Neuronal stem cell (in vitro differentiated cells): ENCODE measurements at regions not wholly inside any gene's neighbourhood (a gene's known extent, or its start where the extent isn't known, plus 50 kb on each side); places are given as distances from the start of the nearest gene placed in this dataset.

Experiments used
- DNase-seq: peaks from one replicate; pipeline ENCODE4 v3.0.0-alpha.2; 2013; ENCODE audit warnings: low spot score
- H2AFZ ChIP-seq: one replicate; pipeline ENCODE4 v1.6.1; 2013; ENCODE audit warnings: mild to moderate bottlenecking, low read length, inconsistent platforms
- H2AK5ac ChIP-seq: 2 replicates; pipeline ENCODE4 v1.6.1; 2013; ENCODE audit warnings: low read depth, mild to moderate bottlenecking, inconsistent platforms, low read length, moderate library complexity, mixed read lengths
- H2BK120ac ChIP-seq: 2 replicates; pipeline ENCODE4 v1.6.1; 2013; ENCODE audit warnings: low read depth, mild to moderate bottlenecking, inconsistent platforms, low read length, moderate library complexity, mixed read lengths
- H2BK12ac ChIP-seq: one replicate; pipeline ENCODE4 v1.6.1; 2013; ENCODE audit warnings: low read length, inconsistent platforms
- H2BK15ac ChIP-seq: 2 replicates; pipeline ENCODE4 v1.6.1; 2013; ENCODE audit warnings: mild to moderate bottlenecking, low read length, inconsistent platforms, mixed read lengths
- H2BK5ac ChIP-seq: one replicate; pipeline ENCODE4 v1.6.1; 2013; ENCODE audit warnings: inconsistent platforms, mild to moderate bottlenecking, low read length, moderate library complexity
- H3K14ac ChIP-seq: one replicate; pipeline ENCODE4 v1.6.1; 2013; ENCODE audit warnings: low read length, inconsistent platforms
- H3K18ac ChIP-seq: 2 replicates; pipeline ENCODE4 v1.6.1; 2013; ENCODE audit warnings: low read length, inconsistent platforms
- H3K23ac ChIP-seq: 2 replicates; pipeline ENCODE4 v1.6.1; 2013; ENCODE audit warnings: low read depth, mild to moderate bottlenecking, mixed read lengths, low read length, inconsistent platforms; ENCODE audit not compliant: poor library complexity
- H3K27ac ChIP-seq: replicated peaks from 3 replicates; pipeline ENCODE4 v1.5.1; 2013; ENCODE audit warnings: low read length, inconsistent platforms
- H3K27me3 ChIP-seq, 3 experiments: 2 replicates each; pipeline ENCODE4 v1.6.1; 2013; ENCODE audit warnings: low read length in 3 of 3, mild to moderate bottlenecking in 2 of 3, inconsistent platforms in 1 of 3, low read depth in 1 of 3, mixed read lengths in 1 of 3, moderate library complexity in 1 of 3; ENCODE audit not compliant: control insufficient read depth in 3 of 3, insufficient read depth in 3 of 3
- H3K36me3 ChIP-seq, 2 donors: replicated peaks in 1 of 2; 2 replicates each; pipeline ENCODE4 v1.6.1; 2013; ENCODE audit warnings: low read length in 2 of 2; ENCODE audit not compliant: control insufficient read depth in 2 of 2, insufficient read depth in 2 of 2
- H3K4ac ChIP-seq: 2 replicates; pipeline ENCODE4 v1.6.1; 2013; ENCODE audit warnings: inconsistent platforms, mild to moderate bottlenecking, low read length, moderate library complexity
- H3K4me1 ChIP-seq, 2 donors: 1 replicate in 1 of 2; 2 replicates in 1 of 2; pipeline ENCODE4 v1.6.1; 2013; ENCODE audit warnings: low read length in 2 of 2, low read depth in 1 of 2; ENCODE audit not compliant: control insufficient read depth in 2 of 2, insufficient read depth in 1 of 2
- H3K4me2 ChIP-seq: one replicate; pipeline ENCODE4 v1.6.1; 2013; ENCODE audit warnings: mild to moderate bottlenecking, low read length, inconsistent platforms; ENCODE audit not compliant: insufficient read depth, poor library complexity, severe bottlenecking
- H3K4me3 ChIP-seq, 2 donors: 2 replicates each; pipeline ENCODE4 v1.5.1; 2013; ENCODE audit warnings: low read length in 2 of 2, mild to moderate bottlenecking in 2 of 2, inconsistent platforms in 1 of 2, moderate library complexity in 1 of 2
- H3K79me1 ChIP-seq: one replicate; pipeline ENCODE4 v1.6.1; 2013; ENCODE audit warnings: low read depth, mild to moderate bottlenecking, inconsistent platforms, low read length, moderate library complexity
- H3K9ac ChIP-seq: one replicate; pipeline ENCODE4 v1.6.1; 2013; ENCODE audit warnings: mild to moderate bottlenecking, low read depth, low read length, inconsistent platforms; ENCODE audit not compliant: poor library complexity
- H3K9me3 ChIP-seq, 2 donors: replicated peaks in 1 of 2; 2 replicates each; pipeline versions ENCODE3 to v1.6.1; 2013; ENCODE audit warnings: low read length in 2 of 2, mild to moderate bottlenecking in 2 of 2, inconsistent platforms in 1 of 2, low read depth in 1 of 2, mixed read lengths in 1 of 2, moderate library complexity in 1 of 2; ENCODE audit not compliant: control insufficient read depth in 2 of 2, insufficient read depth in 1 of 2
- H4K8ac ChIP-seq: one replicate; pipeline ENCODE4 v1.6.1; 2013; ENCODE audit warnings: low read depth, mild to moderate bottlenecking, inconsistent platforms, low read length, moderate library complexity
- H4K91ac ChIP-seq: one replicate; pipeline ENCODE4 v1.6.1; 2013; ENCODE audit warnings: low read length, low read depth, mild to moderate bottlenecking, inconsistent platforms; ENCODE audit not compliant: poor library complexity
- WGBS, 2 donors: extraction: QIAGEN DNeasy Blood & Tissue Kit; methylation state at CpG; one replicate each; pipeline ENCODE4 v1.1.7; 2013; ENCODE audit warnings: missing lambda C conversion rate in 2 of 2, mixed read lengths in 1 of 2; ENCODE audit not compliant: insufficient read length in 2 of 2, insufficient replicate concordance in 1 of 2; ENCODE audit errors: extremely low coverage in 2 of 2; 5-methylcytosine and 5-hydroxymethylcytosine counted together

- Histone ChIP-seq H3K23ac (no peak overlapping the region), H3K4me3 (no peak overlapping the region), H3K4me1 (no peaks in the 10 kb centered on the region), H3K14ac (no peak overlapping the region), H4K91ac (no peak overlapping the region), H3K4ac (no peak overlapping the region), H2BK5ac (no peak overlapping the region), H2BK12ac (no peak overlapping the region), H2BK120ac (no peak overlapping the region), H3K79me1 (no peaks in the 10 kb centered on the region), H3K18ac (no peak overlapping the region), H3K27ac (no peak overlapping the region), H4K8ac (no peak overlapping the region), H2BK15ac (no peak overlapping the region), H3K9me3 (no peaks in the 10 kb centered on the region), H3K27me3 (no peaks in the 10 kb centered on the region), H2AK5ac (no peak overlapping the region), H3K9ac (no peak overlapping the region), H2AFZ (no peak overlapping the region), H3K4me2 (no peak overlapping the region), H3K36me3 (no peaks in the 10 kb centered on the region)
- DNase-seq = no peak
- no CpG with 5 or more reads among the region's 1 CpG for WGBS, 2 donors
These were observed 355.4 kb upstream of the PDE4D start for GRCh38 chr5:60248901-60249300.

GRCh38 chr5:60243713-60244112 is 350.2 kb upstream of the PDE4D start:
- Histone ChIP-seq H3K9me3 (peaks cover 0 to 4% of the 10 kb centered on the region in 2 donors), H4K8ac (no peak overlapping the region), H2BK5ac (no peak overlapping the region), H2BK12ac (no peak overlapping the region), H2AFZ (no peak overlapping the region), H3K14ac (no peak overlapping the region), H4K91ac (no peak overlapping the region), H3K36me3 (no peaks in the 10 kb centered on the region), H3K4me1 (no peaks in the 10 kb centered on the region), H3K18ac (no peak overlapping the region), H3K27me3 (no peaks in the 10 kb centered on the region), H3K4ac (no peak overlapping the region), H2BK15ac (no peak overlapping the region), H3K23ac (no peak overlapping the region), H3K27ac (no peak overlapping the region), H3K79me1 (no peaks in the 10 kb centered on the region), H2AK5ac (no peak overlapping the region), H3K9ac (no peak overlapping the region), H3K4me3 (no peak overlapping the region), H3K4me2 (no peak overlapping the region), H2BK120ac (no peak overlapping the region)
- no peak for DNase-seq
- no CpG with 5 or more reads among the region's 1 CpG for WGBS, 2 donors

GRCh38 chr5:60232036-60232795 is 338.7 kb upstream of the PDE4D start:
- H2AFZ ChIP-seq = no peak overlapping the region
- no peaks in the 10 kb centered on the region for H3K4me1 ChIP-seq
- no peak overlapping the region for H2BK120ac ChIP-seq
- no peaks in the 10 kb centered on the region for H3K9me3 ChIP-seq
- no peak overlapping the region for H4K91ac ChIP-seq
- H2BK5ac ChIP-seq = no peak overlapping the region
- H3K14ac ChIP-seq = no peak overlapping the region
- no peak overlapping the region for H2AK5ac ChIP-seq
- no peaks in the 10 kb centered on the region for H3K36me3 ChIP-seq
- no peak overlapping the region for H3K9ac ChIP-seq
- no peak overlapping the region for H4K8ac ChIP-seq
- H3K4me2 ChIP-seq = no peak overlapping the region
- H2BK15ac ChIP-seq = no peak overlapping the region
- H3K27me3 ChIP-seq = no peaks in the 10 kb centered on the region
- WGBS, 2 donors = no CpG with 5 or more reads among the region's 2 CpGs
- H3K27ac ChIP-seq = no peak overlapping the region
- no peak overlapping the region for H2BK12ac ChIP-seq
- no peak overlapping the region for H3K23ac ChIP-seq
- no peak overlapping the region for H3K18ac ChIP-seq
- no peak overlapping the region for H3K4me3 ChIP-seq
- no peak overlapping the region for H3K4ac ChIP-seq
- no peaks in the 10 kb centered on the region for H3K79me1 ChIP-seq
- DNase-seq = no peak

GRCh38 chr5:60230456-60230855 is 336.9 kb upstream of the PDE4D start:
- no peak overlapping the region for H2AFZ ChIP-seq
- H3K4me2 ChIP-seq = no peak overlapping the region
- H4K8ac ChIP-seq = no peak overlapping the region
- H2BK120ac ChIP-seq = no peak overlapping the region
- no peak overlapping the region for H3K4me3 ChIP-seq
- no peak for DNase-seq
- no peaks in the 10 kb centered on the region for H3K27me3 ChIP-seq
- H3K36me3 ChIP-seq = no peaks in the 10 kb centered on the region
- no peaks in the 10 kb centered on the region for H3K79me1 ChIP-seq
- H4K91ac ChIP-seq = no peak overlapping the region
- no peak overlapping the region for H2BK15ac ChIP-seq
- no peaks in the 10 kb centered on the region for H3K4me1 ChIP-seq
- H3K9me3 ChIP-seq = no peaks in the 10 kb centered on the region
- H3K9ac ChIP-seq = no peak overlapping the region
- no peak overlapping the region for H3K18ac ChIP-seq
- H3K14ac ChIP-seq = no peak overlapping the region
- H3K23ac ChIP-seq = no peak overlapping the region
- no peak overlapping the region for H2BK12ac ChIP-seq
- no peak overlapping the region for H3K27ac ChIP-seq
- H2BK5ac ChIP-seq = no peak overlapping the region
- no CpG with 5 or more reads among the region's 1 CpG for WGBS, 2 donors
- H2AK5ac ChIP-seq = no peak overlapping the region
- no peak overlapping the region for H3K4ac ChIP-seq
